Hippocampal formation (tissue), 2 donors: ENCODE measurements at regions not wholly inside any gene's neighbourhood (a gene's known extent, or its start where the extent isn't known, plus 50 kb on each side); places are given as distances from the start of the nearest gene placed in this dataset.
A peak's percentile ranks its signal among the peaks of the same experiment; 100 is the strongest.

Experiments used
- DNase-seq, 2 donors: peaks; one replicate each; lab custom pipeline; 2025; lab: John Stamatoyannopoulos, UW

GRCh38 chr1:238546118-238546517, 655.4 kb upstream of the ZP4 start:
- no peak for DNase-seq

GRCh38 chr1:238537641-238538040, 646.9 kb upstream of the ZP4 start:
- no peak for DNase-seq

- DNase-seq: no peak
These were observed 639.6 kb upstream of the ZP4 start for GRCh38 chr1:238530209-238530851.

- DNase-seq: no peak
These were observed 627.0 kb upstream of the ZP4 start for GRCh38 chr1:238517711-238518110.

- DNase-seq: no peak
These were observed 610.6 kb upstream of the ZP4 start for GRCh38 chr1:238501290-238501689.

GRCh38 chr1:238499021-238499420, 608.3 kb upstream of the ZP4 start:
- DNase-seq: no peak

GRCh38 chr1:238492271-238492670, 601.5 kb upstream of the ZP4 start:
- DNase-seq: no peak

GRCh38 chr1:238491265-238491664, 600.5 kb upstream of the ZP4 start:
- no peak for DNase-seq

GRCh38 chr1:238489006-238489405, 598.3 kb upstream of the ZP4 start:
- DNase-seq: no peak

- DNase-seq: no peak
These were observed 597.7 kb upstream of the ZP4 start for GRCh38 chr1:238488401-238488800.

- no peak for DNase-seq
These were observed 597.2 kb upstream of the ZP4 start for GRCh38 chr1:238487931-238488330.

- no peak for DNase-seq
These were observed 595.1 kb upstream of the ZP4 start for GRCh38 chr1:238485912-238486209.

GRCh38 chr1:238485057-238485911, 594.6 kb upstream of the ZP4 start:
- DNase-seq: no peak

- no peak for DNase-seq
These were observed 593.4 kb upstream of the ZP4 start for GRCh38 chr1:238484121-238484520.

GRCh38 chr1:238476841-238477240, 586.1 kb upstream of the ZP4 start:
- DNase-seq: no peak

GRCh38 chr1:238475712-238476111, 585.0 kb upstream of the ZP4 start:
- DNase-seq: no peak

GRCh38 chr1:238474263-238474662, 583.5 kb upstream of the ZP4 start:
- DNase-seq: no peak

GRCh38 chr1:238469146-238469631, 578.5 kb upstream of the ZP4 start:
- DNase-seq: peak in 1 of 2 donors; percentile 11

- no peak for DNase-seq
These were observed 577.3 kb upstream of the ZP4 start for GRCh38 chr1:238468068-238468467.

GRCh38 chr1:238466459-238466858, 575.7 kb upstream of the ZP4 start:
- no peak for DNase-seq

GRCh38 chr1:238465449-238465848, 574.7 kb upstream of the ZP4 start:
- DNase-seq: no peak

- DNase-seq: no peak
These were observed 568.2 kb upstream of the ZP4 start for GRCh38 chr1:238458899-238459298.

- DNase-seq: no peak
These were observed 566.9 kb upstream of the ZP4 start for GRCh38 chr1:238457610-238458009.
